Keratinocyte (primary cell): ENCODE measurements at regions not wholly inside any gene's neighbourhood (a gene's known extent, or its start where the extent isn't known, plus 50 kb on each side); places are given as distances from the start of the nearest gene placed in this dataset.

Experiments used
- CTCF ChIP-seq, 3 experiments: IDR thresholded peaks in 1 of 3; conservative IDR thresholded peaks in 1 of 3; optimal IDR thresholded peaks in 1 of 3; 2 replicates in 2 of 3; 3 replicates in 1 of 3; pipeline versions ENCODE3 to v1.5.1; 2011; ENCODE audit warnings: low read length in 3 of 3, mild to moderate bottlenecking in 3 of 3, moderate library complexity in 2 of 3, control low read depth in 1 of 3, inconsistent platforms in 1 of 3; ENCODE audit not compliant: insufficient read depth in 2 of 3; ENCODE audit errors: extremely low read depth in 1 of 3
- EZH2 ChIP-seq: IDR thresholded peaks from one replicate; pipeline ENCODE4 v1.6.1; 2012; ENCODE audit warnings: inconsistent platforms, mild to moderate bottlenecking, low read length, moderate library complexity

- TF ChIP-seq CTCF (optimal IDR thresholded peaks at IDR 0.05 in 1 of 3, IDR thresholded peaks at IDR 0.05 in 1 of 3, conservative IDR thresholded peaks at IDR 0.05 in 1 of 3; ENCODE audit: extremely low read depth in 1 of 3, insufficient read depth in 2 of 3, low read length in 3 of 3) (no peak), EZH2 (no peak)
These were observed 269.4 kb upstream of the ALG10 start for GRCh38 chr12:33752854-33753253.
